ENCODE measurements at regions not wholly inside any gene's neighbourhood (a gene's known extent, or its start where the extent isn't known, plus 50 kb on each side); places are given as distances from the start of the nearest gene placed in this dataset.

DNA sequence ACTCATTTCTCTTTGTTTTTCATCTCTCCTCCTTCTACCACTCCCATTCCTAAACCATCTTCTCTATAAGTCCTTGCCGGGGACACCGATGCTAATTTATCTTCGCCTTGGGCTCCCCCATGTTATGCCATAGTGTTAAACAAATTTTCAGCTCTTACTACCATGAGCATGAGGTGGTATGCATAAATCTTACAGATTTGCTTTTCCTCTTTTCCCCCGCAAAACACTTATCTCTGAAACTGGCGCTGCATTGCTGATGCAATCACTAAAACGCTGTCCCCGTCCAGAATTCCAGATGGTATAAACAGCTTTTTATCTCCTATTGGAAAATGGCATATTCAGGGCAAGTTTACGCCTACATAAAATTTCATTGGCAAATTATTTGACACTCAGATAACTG is 673.6 kb upstream of the CDH8 start:
- no peak for TF ChIP-seq CTCF (conservative IDR thresholded peaks at IDR 0.05)
- Histone ChIP-seq H3K23ac (ENCODE audit: insufficient read length, low read depth, low read length) (no peak overlapping the region), H4K8ac (replicated peaks; ENCODE audit: insufficient read length, low read depth, low read length) (no peak overlapping the region), H3K27ac (ENCODE audit: insufficient read length, low read depth, low read length) (no peak overlapping the region), H3K4me2 (ENCODE audit: insufficient read depth, insufficient read length, low read length) (no peak overlapping the region), H3K9ac (ENCODE audit: extremely low read depth, insufficient read length, low read length) (no peak overlapping the region), H3K14ac (ENCODE audit: insufficient read depth, low read length) (no peak overlapping the region), H2BK15ac (ENCODE audit: low read depth, low read length) (no peak overlapping the region), H4K20me1 (ENCODE audit: control insufficient read depth, insufficient read depth, insufficient read length) (no peaks in the 10 kb centered on the region), H4K5ac (ENCODE audit: insufficient read length, low read depth, low read length) (no peak overlapping the region), H3K79me2 (ENCODE audit: insufficient read depth, low read length) (no peaks in the 10 kb centered on the region), H4K91ac (ENCODE audit: insufficient read length, low read depth, low read length) (no peak overlapping the region), H2BK12ac (ENCODE audit: insufficient read length, low read depth, low read length) (no peak overlapping the region), H3K4me1 (ENCODE audit: insufficient read depth, low read length) (no peaks in the 10 kb centered on the region), H3K18ac (ENCODE audit: insufficient read length, low read depth, low read length) (no peak overlapping the region), H2BK5ac (ENCODE audit: insufficient read length, low read length) (no peak overlapping the region), H3K27me3 (ENCODE audit: insufficient read depth, low read length) (no peaks in the 10 kb centered on the region), H2BK20ac (ENCODE audit: low read depth, low read length, poor library complexity, severe bottlenecking) (no peak overlapping the region), H3K4ac (ENCODE audit: low read depth, low read length) (no peak overlapping the region), H3K9me3 (ENCODE audit: control insufficient read depth, low read depth, low read length) (no peaks in the 10 kb centered on the region), H3K23me2 (ENCODE audit: insufficient read length, low read depth, low read length, poor library complexity, severe bottlenecking) (no peaks in the 10 kb centered on the region), H2BK120ac (ENCODE audit: low read depth, low read length, poor library complexity, severe bottlenecking) (no peak overlapping the region), H3T11ph (ENCODE audit: low read length) (no peak overlapping the region), H2AFZ (ENCODE audit: low read length) (no peak overlapping the region), H2AK5ac (ENCODE audit: insufficient read length, low read length) (no peak overlapping the region), H3K56ac (ENCODE audit: insufficient read length, low read depth, low read length) (no peak overlapping the region), H3K79me1 (ENCODE audit: insufficient read depth, low read depth, low read length, poor library complexity, severe bottlenecking) (no peaks in the 10 kb centered on the region)
- Mint-ChIP-seq H3K27ac (no peak overlapping the region), H3K4me1 (no peaks in the 10 kb centered on the region), H3K36me3 (ENCODE audit: insufficient read depth in 1 of 3, low read depth in 3 of 3) (no peaks in the 10 kb centered on the region), H3K27me3 (ENCODE audit: low read depth) (no peaks in the 10 kb centered on the region), H3K9me3 (no peaks in the 10 kb centered on the region), H3K4me3 (no peak overlapping the region)
- no CpG with 5 or more reads among the region's 8 CpGs for WGBS (ENCODE audit: extremely low coverage, insufficient read length, low lambda C conversion rate)
- DNase-seq: no peak

All from H9 (cell line).